OCI-LY7 (cell line): ENCODE measurements at regions not wholly inside any gene's neighbourhood (a gene's known extent, or its start where the extent isn't known, plus 50 kb on each side); places are given as distances from the start of the nearest gene placed in this dataset.

ENCODE experiments used
- BruUV-seq: library from RNA; stranded (reverse); fragments of 400-500 nt; replicated peaks from 2 replicates; lab custom pipeline; 2021; lab: Mats Ljungman, UMichigan
- CTCF ChIA-PET: fragments of 300-600 bp; sonication (Branson Sonifier 250); formaldehyde crosslinking; loops from one replicate; lab custom pipeline; 2022; ENCODE audit warnings: antibody characterized with exemption; ENCODE audit not compliant: unreplicated experiment; lab: Charles Lee
- POLR2A ChIA-PET: fragments of 300-600 bp; sonication (Branson Sonifier 250); formaldehyde crosslinking; loops from one replicate; lab custom pipeline; 2022; ENCODE audit warnings: antibody characterized with exemption; lab: Charles Lee
- DNase-seq: peaks from one replicate; pipeline ENCODE4 v3.0.0-alpha.2; 2015; ENCODE audit warnings: low spot score
- H2AFZ ChIP-seq: fragments of 200-600 bp; sonication (generic), shearing (Covaris generic); 2 replicates; pipeline ENCODE4 v1.6.1; 2014; ENCODE audit warnings: mild to moderate bottlenecking, antibody characterized with exemption, low read length, moderate library complexity
- H3K27ac ChIP-seq: fragments of 200-600 bp; sonication (generic); 2 replicates; pipeline ENCODE4 v1.5.1; 2014; ENCODE audit warnings: mixed run types, low read depth, mild to moderate bottlenecking, moderate library complexity, low read length, inconsistent platforms; ENCODE audit not compliant: poor library complexity, severe bottlenecking
- H3K36me3 ChIP-seq: fragments of 200-600 bp; sonication (generic); 2 replicates; pipeline ENCODE4 v1.6.1; 2014; ENCODE audit warnings: mild to moderate bottlenecking, antibody characterized with exemption, low read length, moderate library complexity, mixed read lengths; ENCODE audit not compliant: insufficient read depth
- H3K4me1 ChIP-seq: fragments of 200-600 bp; sonication (generic); 2 replicates; pipeline ENCODE4 v1.5.1; 2014; ENCODE audit warnings: mild to moderate bottlenecking, low read length; ENCODE audit not compliant: insufficient read depth, poor library complexity, severe bottlenecking
- H3K4me2 ChIP-seq: fragments of 200-600 bp; sonication (generic); 2 replicates; pipeline ENCODE4 v1.6.1; 2014; ENCODE audit warnings: mild to moderate bottlenecking, low read length
- H3K4me3 ChIP-seq: fragments of 200-600 bp; sonication (generic); 2 replicates; pipeline ENCODE4 v1.5.1; 2014; ENCODE audit warnings: mild to moderate bottlenecking, low read depth, low read length; ENCODE audit not compliant: poor library complexity, severe bottlenecking
- H3K79me2 ChIP-seq: fragments of 200-600 bp; sonication (generic); 2 replicates; pipeline ENCODE4 v1.6.1; 2016; ENCODE audit warnings: low read depth, mild to moderate bottlenecking, low read length, moderate library complexity, mixed read lengths; ENCODE audit not compliant: insufficient read depth
- H3K9me2 ChIP-seq: fragments of 200-600 bp; sonication (generic); 2 replicates; pipeline ENCODE4 v1.6.1; 2016; ENCODE audit warnings: mild to moderate bottlenecking, low read length, mixed read lengths; ENCODE audit not compliant: insufficient read depth
- H3K9me3 ChIP-seq: fragments of 200-600 bp; sonication (generic); 2 replicates; pipeline ENCODE4 v1.6.1; 2014; ENCODE audit warnings: mild to moderate bottlenecking, mixed run types, low read length, mixed read lengths
- H4K20me1 ChIP-seq: fragments of 200-600 bp; sonication (generic); 2 replicates; pipeline ENCODE4 v1.6.1; 2014; ENCODE audit warnings: mild to moderate bottlenecking, antibody characterized with exemption, low read length, moderate library complexity, mixed read lengths; ENCODE audit not compliant: insufficient read depth
- EZH2phosphoT487 ChIP-seq: fragments of 200-600 bp; sonication (generic); IDR thresholded peaks from 2 replicates; pipeline ENCODE4 v1.6.1; 2018; ENCODE audit warnings: low read depth, borderline replicate concordance, mild to moderate bottlenecking, mixed run types, antibody characterized with exemption, low read length, moderate library complexity, mixed read lengths
- intact Hi-C: fragments of 100-400 bp; cut with micrococcal nuclease; formaldehyde crosslinking; loops from one replicate; pipeline ENCODE4 v1.10.0; 2022; ENCODE audit not compliant: unreplicated experiment
- TF ChIP-seq, protein P1 (sequence below): fragments of 200-600 bp; sonication (generic); conservative IDR thresholded peaks from 2 replicates; pipeline ENCODE4 v1.5.1; 2014; ENCODE audit warnings: mild to moderate bottlenecking, antibody characterized with exemption, low read length, moderate library complexity, mixed read lengths

DNA sequence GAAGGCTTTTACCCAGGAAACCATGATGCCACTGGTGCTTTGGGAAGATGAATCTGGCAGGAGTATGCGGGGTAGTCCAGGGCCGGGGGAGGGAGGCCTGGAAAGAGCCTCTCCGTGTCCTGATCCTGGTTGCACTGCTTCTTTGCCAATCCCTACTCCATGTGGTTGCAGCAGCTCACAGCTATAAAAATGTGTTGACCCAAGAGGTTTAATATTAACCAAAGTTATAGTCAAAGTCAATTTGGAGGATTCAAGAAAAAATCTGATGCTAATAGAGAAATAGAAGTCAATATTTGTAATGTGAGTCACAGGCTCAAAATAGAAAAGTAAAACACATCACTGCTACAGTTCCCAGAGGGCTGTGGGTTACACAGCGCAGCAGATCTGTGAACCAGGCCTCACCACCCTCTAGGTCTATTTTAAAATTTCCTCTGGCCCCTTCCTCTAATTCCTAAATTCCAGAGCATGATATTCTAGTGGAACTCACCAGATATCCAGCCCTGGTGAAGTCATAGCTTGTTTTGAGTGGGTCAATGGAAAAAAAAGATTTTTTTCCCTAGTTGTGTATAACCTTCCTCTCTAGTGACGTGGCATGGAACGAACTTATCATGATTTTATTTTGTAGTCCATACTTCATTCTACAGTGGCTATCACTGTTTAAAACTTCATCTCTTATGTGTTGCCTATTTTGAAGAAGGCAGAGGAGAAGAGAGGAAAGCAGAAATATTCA, 63.2 kb upstream of the BMP2 start:
- Histone ChIP-seq H3K9me3 (no peaks in the 10 kb centered on the region), H3K9me2 (no peaks in the 10 kb centered on the region), H3K79me2 (no peaks in the 10 kb centered on the region), H2AFZ (no peak overlapping the region), H3K27ac (no peak overlapping the region), H3K4me1 (no peaks in the 10 kb centered on the region), H3K4me2 (no peak overlapping the region), H3K36me3 (no peaks in the 10 kb centered on the region), H4K20me1 (no peaks in the 10 kb centered on the region), H3K4me3 (no peak overlapping the region)
- ChIA-PET CTCF (no interaction called here), POLR2A (interaction anchor here (1.1 kb wide), 1 partner anchor 9 kb away, joined by 3 read pairs; no protein-coding TSS in a partner anchor)
- TF ChIP-seq EZH2phosphoT487: no peak
- TF ChIP-seq, protein P1, sequence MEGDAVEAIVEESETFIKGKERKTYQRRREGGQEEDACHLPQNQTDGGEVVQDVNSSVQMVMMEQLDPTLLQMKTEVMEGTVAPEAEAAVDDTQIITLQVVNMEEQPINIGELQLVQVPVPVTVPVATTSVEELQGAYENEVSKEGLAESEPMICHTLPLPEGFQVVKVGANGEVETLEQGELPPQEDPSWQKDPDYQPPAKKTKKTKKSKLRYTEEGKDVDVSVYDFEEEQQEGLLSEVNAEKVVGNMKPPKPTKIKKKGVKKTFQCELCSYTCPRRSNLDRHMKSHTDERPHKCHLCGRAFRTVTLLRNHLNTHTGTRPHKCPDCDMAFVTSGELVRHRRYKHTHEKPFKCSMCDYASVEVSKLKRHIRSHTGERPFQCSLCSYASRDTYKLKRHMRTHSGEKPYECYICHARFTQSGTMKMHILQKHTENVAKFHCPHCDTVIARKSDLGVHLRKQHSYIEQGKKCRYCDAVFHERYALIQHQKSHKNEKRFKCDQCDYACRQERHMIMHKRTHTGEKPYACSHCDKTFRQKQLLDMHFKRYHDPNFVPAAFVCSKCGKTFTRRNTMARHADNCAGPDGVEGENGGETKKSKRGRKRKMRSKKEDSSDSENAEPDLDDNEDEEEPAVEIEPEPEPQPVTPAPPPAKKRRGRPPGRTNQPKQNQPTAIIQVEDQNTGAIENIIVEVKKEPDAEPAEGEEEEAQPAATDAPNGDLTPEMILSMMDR: no peak
- no TSS peak for BruUV-seq
- DNase-seq: no peak
- intact Hi-C loops: no loop called here

DNA sequence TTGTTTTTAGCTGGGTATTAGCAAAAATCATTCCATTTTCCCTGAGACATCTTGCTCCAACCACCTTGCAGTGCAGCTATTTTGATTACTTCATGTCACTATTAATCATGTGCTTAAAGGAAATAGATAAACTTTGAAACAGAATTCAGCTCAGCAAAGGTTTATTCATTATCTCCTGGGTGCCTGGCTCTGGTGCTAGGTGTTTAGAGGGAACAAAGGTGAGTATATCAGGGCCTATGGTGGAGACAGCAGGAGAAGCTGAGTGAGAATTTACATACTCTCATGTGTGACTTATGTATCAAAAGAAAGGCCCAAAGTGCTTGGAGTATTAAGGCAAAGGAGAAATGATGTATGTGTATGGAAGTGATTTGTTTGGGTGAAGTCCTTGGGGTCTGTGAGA, 63.8 kb upstream of the BMP2 start:
- Histone ChIP-seq H3K79me2 (no peaks in the 10 kb centered on the region), H2AFZ (no peak overlapping the region), H3K27ac (no peak overlapping the region), H3K36me3 (no peaks in the 10 kb centered on the region), H4K20me1 (no peaks in the 10 kb centered on the region), H3K4me2 (no peak overlapping the region), H3K9me2 (no peaks in the 10 kb centered on the region), H3K9me3 (no peaks in the 10 kb centered on the region), H3K4me1 (no peaks in the 10 kb centered on the region), H3K4me3 (no peak overlapping the region)
- POLR2A ChIA-PET: interaction anchor here (1.3 kb wide), 1 partner anchor 21 kb away, joined by 3 read pairs; no protein-coding TSS in a partner anchor
- DNase-seq: no peak
- TF ChIP-seq EZH2phosphoT487: no peak
- TF ChIP-seq, protein P1: no peak
- CTCF ChIA-PET: no interaction called here
- intact Hi-C loops: no loop called here
- no TSS peak for BruUV-seq

DNA sequence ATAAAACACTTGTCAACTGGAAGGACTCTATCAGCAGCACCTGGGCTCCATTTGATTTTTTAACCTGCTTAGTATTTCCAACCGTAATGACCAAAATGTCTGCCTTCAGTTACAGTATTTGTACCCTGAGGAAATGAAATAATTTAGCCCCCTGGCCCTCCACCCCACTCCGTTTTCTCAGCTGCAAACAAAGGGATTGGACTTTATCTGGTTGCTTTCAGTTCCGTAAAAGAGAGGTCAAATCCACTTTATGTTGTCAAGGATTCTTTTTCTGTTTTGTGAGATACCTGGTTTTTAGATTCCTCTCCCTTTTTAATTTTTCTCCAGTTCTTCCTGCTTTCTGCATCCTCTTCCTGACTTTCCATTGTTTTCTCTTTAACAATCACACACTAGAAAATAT, 64.4 kb upstream of the BMP2 start:
- Histone ChIP-seq H3K27ac (no peak overlapping the region), H3K4me3 (no peak overlapping the region), H3K4me2 (no peak overlapping the region), H2AFZ (no peak overlapping the region), H4K20me1 (no peaks in the 10 kb centered on the region), H3K9me2 (no peaks in the 10 kb centered on the region), H3K9me3 (no peaks in the 10 kb centered on the region), H3K36me3 (no peaks in the 10 kb centered on the region), H3K4me1 (no peaks in the 10 kb centered on the region), H3K79me2 (no peaks in the 10 kb centered on the region)
- TF ChIP-seq, protein P1: no peak
- no peak for TF ChIP-seq EZH2phosphoT487
- POLR2A ChIA-PET: interaction anchor here (1.3 kb wide), 1 partner anchor 21 kb away, joined by 3 read pairs; no protein-coding TSS in a partner anchor
- intact Hi-C loops: no loop called here
- CTCF ChIA-PET: no interaction called here
- DNase-seq: no peak
- no TSS peak for BruUV-seq
